Loucy (cell line): ENCODE measurements at regions not wholly inside any gene's neighbourhood (a gene's known extent, or its start where the extent isn't known, plus 50 kb on each side); places are given as distances from the start of the nearest gene placed in this dataset.

Experiments used
- CTCF ChIP-seq: fragments of 200-600 bp; sonication (generic); conservative IDR thresholded peaks from 2 replicates; pipeline ENCODE4 v1.5.1; 2014; ENCODE audit warnings: mild to moderate bottlenecking, antibody characterized with exemption, low read length
- EZH2phosphoT487 ChIP-seq: fragments of 200-600 bp; IDR thresholded peaks from 2 replicates; pipeline ENCODE4 v1.6.1; 2018; ENCODE audit warnings: antibody characterized with exemption, mild to moderate bottlenecking, moderate library complexity, borderline replicate concordance

GRCh38 chr16:62929593-62929992 is 893.4 kb upstream of the CDH8 start:
- TF ChIP-seq CTCF (no peak), EZH2phosphoT487 (no peak)
